ENCODE measurements at regions not wholly inside any gene's neighbourhood (a gene's known extent, or its start where the extent isn't known, plus 50 kb on each side); places are given as distances from the start of the nearest gene placed in this dataset.
"Not testable (repeated sequence)": the region's sequence is repeated elsewhere in the genome, so short reads cannot be mapped to it uniquely, and the experiment has no call there.

DNA sequence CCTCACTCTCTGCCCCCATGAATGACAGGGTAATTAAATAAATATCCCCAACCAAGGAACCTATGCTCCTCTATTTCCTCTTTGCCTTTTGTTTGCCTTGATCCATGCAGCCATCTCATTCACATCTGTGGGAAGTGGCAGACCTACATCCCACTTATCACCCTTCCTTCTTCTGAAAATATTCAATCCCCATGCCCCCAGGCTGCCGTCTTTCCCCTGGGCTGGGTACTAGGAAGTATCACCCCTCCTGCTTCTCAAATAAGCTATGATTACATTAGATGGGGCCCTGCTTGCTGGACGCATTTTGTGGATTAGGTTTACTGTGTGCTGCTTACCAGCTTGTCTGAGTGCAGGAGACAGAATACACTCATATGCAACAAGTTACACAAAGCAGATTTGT, 670.2 kb upstream of the TPTE start:
- not testable (repeated sequence) for TF ChIP-seq POLR2A (IDR thresholded peaks at IDR 0.05; ENCODE audit: low read length); GATA1 (IDR thresholded peaks at IDR 0.05; ENCODE audit: low read depth, low read length)
